GM18907 (cell line): ENCODE measurements at regions not wholly inside any gene's neighbourhood (a gene's known extent, or its start where the extent isn't known, plus 50 kb on each side); places are given as distances from the start of the nearest gene placed in this dataset.

ENCODE experiments used
- ATAC-seq: cut with Tn5 transposase; IDR thresholded peaks from one replicate; pipeline ENCODE4 v1.9.1; 2021; ENCODE audit warnings: mild to moderate bottlenecking, moderate library complexity; ENCODE audit not compliant: unreplicated experiment

- ATAC-seq = no peak
Observed at GRCh38 chr2:226337941-226338600, 461.5 kb downstream of the IRS1 start.

GRCh38 chr2:226336283-226336682 is 463.3 kb downstream of the IRS1 start:
- no peak for ATAC-seq

GRCh38 chr2:226334981-226335720 is 464.5 kb downstream of the IRS1 start:
- ATAC-seq = no peak

- no peak for ATAC-seq
Observed at GRCh38 chr2:226333388-226333787, 466.2 kb downstream of the IRS1 start.

- no peak for ATAC-seq
Observed at GRCh38 chr2:226330206-226330605, 469.4 kb downstream of the IRS1 start.

GRCh38 chr2:226329180-226329579 is 470.4 kb downstream of the IRS1 start:
- no peak for ATAC-seq

- ATAC-seq = no peak
Observed at GRCh38 chr2:226327830-226328229, 471.8 kb downstream of the IRS1 start.

- ATAC-seq = no peak
Observed at GRCh38 chr2:226325526-226325925, 474.1 kb downstream of the IRS1 start.

- ATAC-seq = no peak
Observed at GRCh38 chr2:226320076-226320948, 479.3 kb downstream of the IRS1 start.

- ATAC-seq = no peak
Observed at GRCh38 chr2:226317970-226318369, 481.6 kb downstream of the IRS1 start.

- ATAC-seq = no peak
Observed at GRCh38 chr2:226313060-226313459, 486.6 kb downstream of the IRS1 start.

- no peak for ATAC-seq
Observed at GRCh38 chr2:226312155-226312554, 487.5 kb downstream of the IRS1 start.

GRCh38 chr2:226310146-226310545 is 489.5 kb downstream of the IRS1 start:
- ATAC-seq = no peak

GRCh38 chr2:226308986-226309385 is 490.6 kb downstream of the IRS1 start:
- no peak for ATAC-seq

GRCh38 chr2:226308323-226308680 is 491.3 kb downstream of the IRS1 start:
- ATAC-seq = no peak

- no peak for ATAC-seq
Observed at GRCh38 chr2:226307487-226308322, 491.9 kb downstream of the IRS1 start.

GRCh38 chr2:226306969-226307368 is 492.7 kb downstream of the IRS1 start:
- no peak for ATAC-seq

GRCh38 chr2:226304308-226304707 is 495.3 kb downstream of the IRS1 start:
- ATAC-seq = no peak

GRCh38 chr2:226303707-226304106 is 495.9 kb downstream of the IRS1 start:
- ATAC-seq = no peak

- ATAC-seq = no peak
Observed at GRCh38 chr2:226300196-226300886, 499.3 kb downstream of the IRS1 start.
